KBM-7 (cell line): ENCODE measurements at regions not wholly inside any gene's neighbourhood (a gene's known extent, or its start where the extent isn't known, plus 50 kb on each side); places are given as distances from the start of the nearest gene placed in this dataset.
"Not testable (repeated sequence)": the region's sequence is repeated elsewhere in the genome, so short reads cannot be mapped to it uniquely, and the experiment has no call there.

Source experiments
- DNase-seq: peaks from one replicate; pipeline ENCODE4 v3.0.0-alpha.2; 2015
- in situ Hi-C: fragments of 300-500 bp; cut with MboI; formaldehyde crosslinking; loops from 2 replicates; pipeline ENCODE4 v1.14.3; 2020; ENCODE audit warnings: low sequenced_read_pairs, low pct_unique_long_range_greater_than_20kb, mixed read lengths

DNA sequence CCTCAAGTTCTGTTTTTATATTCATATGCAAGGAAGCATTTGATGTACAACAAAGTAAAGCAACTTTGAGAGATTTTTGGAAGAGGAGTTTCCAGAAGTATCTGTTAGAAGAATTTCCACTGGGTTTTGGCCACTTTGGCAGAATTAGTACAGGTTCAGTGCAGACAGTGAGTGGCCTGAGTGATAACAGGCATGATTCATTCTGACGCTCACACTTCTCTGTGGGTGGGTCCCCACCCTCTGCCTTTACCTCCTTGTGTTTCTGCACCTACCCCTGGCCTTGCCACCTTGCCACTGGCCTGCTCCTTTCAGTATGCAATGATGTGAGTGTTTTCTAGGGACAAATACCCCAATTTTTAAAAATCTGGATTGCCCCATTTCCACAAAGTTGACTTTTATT, 65.1 kb upstream of the PAX8 start:
- DNase-seq, in situ Hi-C loops: not testable (repeated sequence)

DNA sequence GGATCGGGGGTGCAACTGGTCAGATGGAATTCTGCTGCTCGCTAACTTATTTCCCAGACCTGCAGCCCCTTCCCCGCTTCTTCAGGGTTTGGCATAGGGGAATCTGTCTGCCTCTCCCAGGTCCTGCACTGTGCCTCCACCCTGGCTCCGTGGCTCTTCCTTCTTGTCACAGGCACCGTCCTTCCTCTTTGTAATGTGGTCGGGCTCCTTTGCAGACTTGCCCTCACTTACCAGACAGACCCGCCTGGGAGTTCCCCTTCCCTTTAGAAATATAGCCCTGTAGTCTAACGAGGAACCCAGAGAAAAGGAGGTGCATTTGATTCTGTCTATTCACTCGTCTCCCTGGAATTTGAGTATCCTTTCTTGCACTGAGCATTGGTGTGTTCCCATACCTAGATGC, 63.9 kb upstream of the PAX8 start:
- in situ Hi-C loops = no loop called here
- DNase-seq = peak; percentile 79

DNA sequence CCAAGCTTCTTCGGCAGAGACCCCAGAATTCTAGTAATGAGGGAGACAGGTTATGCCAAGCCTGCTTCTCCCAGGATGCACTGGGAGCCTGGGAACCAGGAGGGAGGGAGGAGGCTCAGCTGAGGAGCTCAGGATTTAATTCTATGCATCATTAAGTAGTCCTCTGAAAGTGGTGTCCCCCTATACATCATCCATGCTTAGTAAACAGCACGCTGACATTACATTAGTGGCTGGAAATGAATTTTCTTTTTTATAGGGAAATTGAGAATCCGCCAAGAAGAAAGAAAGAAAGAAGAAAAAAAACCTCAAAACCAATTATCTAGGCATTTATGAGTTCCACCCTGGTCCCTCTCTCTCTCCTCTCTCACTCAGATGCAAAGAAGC, 63.1 kb upstream of the PAX8 start:
- in situ Hi-C loops, DNase-seq: not testable (repeated sequence)

DNA sequence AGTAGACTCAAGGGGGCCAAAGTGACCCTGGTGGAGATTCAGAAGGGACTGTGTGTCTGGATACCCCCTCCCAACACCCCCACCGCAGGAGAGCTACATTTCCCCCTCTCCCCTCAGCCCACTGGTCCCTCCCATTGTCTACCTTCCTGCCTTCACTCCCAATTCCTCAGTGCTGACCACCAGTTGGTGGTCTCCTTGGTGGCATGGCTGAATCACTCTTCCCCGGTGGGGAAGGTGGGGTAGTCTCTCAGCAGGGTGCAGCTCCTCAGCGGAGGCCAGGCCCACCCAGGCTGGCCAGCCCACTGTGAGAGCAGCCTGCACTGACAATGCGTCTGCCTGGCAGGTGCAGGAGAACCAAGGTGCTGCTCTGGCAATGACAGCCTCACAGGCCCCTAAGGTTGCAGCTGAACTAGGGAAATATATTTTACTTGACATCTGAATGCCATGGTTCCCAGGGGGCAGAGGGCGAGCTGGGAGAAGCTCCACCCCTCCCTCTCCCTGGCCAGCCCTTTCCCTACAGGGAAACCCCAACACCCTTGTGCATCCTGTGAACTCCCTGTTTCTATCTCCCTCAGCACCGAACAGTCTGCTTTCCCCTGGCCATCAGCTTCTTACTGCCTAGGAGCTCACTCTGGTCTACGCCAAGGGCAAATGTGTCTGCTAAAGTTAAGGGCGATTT, 62.6 kb upstream of the PAX8 start:
- no peak for DNase-seq
- in situ Hi-C loops = no loop called here

DNA sequence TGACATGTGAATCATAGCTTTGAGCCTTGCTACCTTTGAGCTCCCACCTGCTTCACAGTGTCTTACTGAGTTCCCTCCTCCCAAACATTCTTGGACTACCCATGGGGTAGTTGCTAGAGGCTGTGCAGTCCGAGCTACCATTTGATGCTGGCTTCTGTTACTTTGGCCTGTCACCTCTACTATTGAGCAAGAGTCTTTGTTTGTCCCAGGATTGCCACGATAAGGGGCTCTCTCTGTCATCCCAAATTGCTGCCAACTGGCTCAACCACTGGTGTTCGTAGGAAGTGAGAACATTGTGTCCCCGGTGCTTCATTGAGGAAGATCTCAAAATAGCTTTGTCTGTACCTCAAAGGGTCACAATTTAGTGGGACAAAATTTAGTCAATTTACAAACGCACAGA, 59.1 kb upstream of the PAX8 start:
- in situ Hi-C loops = no loop called here
- DNase-seq = no peak

DNA sequence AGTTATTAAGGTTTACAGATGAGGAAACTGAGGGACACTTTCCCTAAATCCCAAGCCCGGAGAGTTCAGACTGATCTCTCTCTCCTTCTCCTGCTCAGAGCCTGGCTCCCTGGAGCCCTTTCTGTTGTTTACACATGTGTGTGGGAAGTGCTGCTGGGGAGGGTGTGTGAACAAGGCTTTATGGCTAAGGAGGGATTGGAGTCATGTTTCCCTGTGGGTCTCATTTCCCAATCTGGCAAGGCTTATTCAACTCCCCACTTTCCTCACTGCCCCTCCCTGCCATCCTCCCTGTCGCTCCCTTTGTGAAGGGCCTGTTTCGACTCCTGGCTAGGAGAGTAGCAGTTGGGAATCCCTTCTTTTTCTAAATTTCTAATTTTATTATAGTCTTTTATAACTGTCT, 57.3 kb upstream of the PAX8 start:
- in situ Hi-C loops = not testable (repeated sequence)

DNA sequence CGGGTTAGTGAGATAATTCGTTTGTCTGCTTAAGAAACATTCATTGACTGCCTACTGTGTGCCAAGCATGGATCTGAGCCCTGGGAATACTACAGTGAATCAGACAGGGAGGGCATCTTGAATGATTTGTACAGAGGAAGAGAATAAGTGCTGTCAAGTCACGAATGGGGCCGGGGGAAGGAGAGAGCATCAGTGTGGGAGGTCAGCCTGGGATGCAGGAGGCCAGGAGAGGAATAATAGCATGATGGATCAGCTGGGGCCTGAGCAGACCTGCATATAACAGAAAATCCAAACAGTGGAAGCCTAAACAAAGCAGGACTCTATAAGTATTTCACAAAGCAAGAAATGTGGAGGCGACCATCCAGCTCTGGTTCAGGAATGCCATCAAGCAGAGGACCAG, 55.4 kb upstream of the PAX8 start:
- DNase-seq = no peak

More for the DNA sequence above, 57.3 kb upstream of the PAX8 start:
- not testable (repeated sequence) for DNase-seq

DNA sequence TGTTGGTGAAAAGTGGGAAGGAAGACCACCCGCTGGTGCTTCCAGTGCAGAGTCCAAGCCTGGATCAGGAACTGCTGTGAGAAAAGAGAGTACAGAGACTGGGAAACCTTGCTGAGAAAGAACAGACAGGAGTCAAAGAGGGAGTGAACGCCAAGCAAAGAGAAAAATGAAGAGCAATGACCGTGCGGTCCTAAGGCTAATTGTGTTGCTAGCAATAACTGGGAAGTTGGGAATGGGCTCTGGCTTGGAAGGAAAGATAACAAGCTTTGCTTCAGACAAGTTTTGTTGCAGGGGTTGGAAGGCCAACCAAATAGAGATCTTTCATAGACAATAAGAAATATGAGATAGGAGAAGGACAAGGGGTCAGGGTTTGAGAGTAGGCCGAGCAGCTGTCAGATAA, 55.0 kb upstream of the PAX8 start:
- in situ Hi-C loops, DNase-seq: not testable (repeated sequence)

More for the DNA sequence above, 55.4 kb upstream of the PAX8 start:
- in situ Hi-C loops = no loop called here

DNA sequence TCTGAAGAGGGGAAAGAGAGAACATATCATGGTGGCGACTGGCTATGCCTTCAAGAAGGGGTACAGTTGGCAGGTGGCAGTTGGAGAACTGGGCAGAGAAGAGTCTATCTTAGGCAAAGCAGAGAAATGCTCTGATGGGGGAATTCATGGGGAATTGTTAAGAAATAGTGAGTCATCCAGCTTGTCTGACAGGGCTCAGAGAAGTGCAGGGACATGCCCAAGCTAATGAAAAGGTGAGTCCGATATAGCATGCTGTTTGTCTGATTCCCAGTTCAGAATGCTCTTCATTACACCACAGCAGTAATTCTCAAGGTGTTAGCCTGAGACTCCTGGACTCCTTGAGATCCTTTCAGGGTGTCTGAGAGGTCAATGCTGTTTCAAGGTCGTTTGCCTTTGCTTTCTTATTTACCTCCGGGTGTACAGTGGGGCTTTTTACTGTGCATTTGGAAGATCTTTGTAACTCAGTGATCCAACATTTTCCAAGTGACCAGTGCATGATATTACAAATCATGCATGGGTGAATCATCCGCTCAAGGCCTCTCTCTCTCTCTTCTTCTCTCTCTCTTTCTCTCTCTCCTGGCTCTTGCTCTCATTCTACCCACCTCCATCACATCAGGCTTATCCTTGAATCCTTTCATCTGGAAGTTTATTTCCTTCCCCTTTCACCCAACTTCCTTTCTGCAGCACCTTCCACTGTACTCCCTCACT, 51.5 kb upstream of the PAX8 start:
- in situ Hi-C loops, DNase-seq: not testable (repeated sequence)

DNA sequence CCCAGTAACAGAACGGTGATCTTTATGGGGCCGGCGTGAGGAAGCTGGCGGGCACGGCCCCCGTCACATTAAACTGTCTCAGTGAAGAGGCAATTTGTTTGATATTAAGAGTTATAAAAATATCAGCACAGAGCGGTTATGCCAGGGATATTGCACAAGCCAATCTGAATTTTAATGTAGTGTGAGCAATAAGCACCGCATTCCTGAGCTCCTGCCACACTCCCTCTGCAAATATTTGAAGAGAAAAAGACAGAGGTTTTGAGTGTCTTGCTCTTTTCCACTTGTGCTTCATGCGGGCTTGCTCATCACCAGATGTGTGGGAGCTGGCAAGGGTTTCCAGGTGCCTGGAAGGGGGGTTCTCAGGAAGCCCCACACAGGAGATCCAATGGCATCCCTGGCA, 50.3 kb upstream of the PAX8 start:
- DNase-seq, in situ Hi-C loops: not testable (repeated sequence)

DNA sequence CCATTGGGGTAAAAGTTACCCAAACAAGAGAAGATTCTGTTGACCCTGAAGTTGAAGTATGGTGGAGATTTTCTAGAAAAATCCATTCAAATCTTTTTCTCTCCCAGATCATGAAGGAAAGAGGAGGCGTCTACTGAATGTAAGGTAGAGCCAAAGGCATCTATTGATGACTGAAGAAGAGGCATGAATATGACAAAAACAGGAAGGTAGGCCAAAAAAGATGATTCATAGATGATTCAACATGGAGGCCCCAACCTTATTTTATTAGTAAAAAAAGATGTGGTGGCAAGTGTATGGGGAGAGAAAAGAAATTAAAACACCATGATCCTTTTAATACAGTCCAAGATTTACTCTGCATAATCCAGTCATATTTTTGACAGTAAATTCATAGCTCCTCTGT, 49.9 kb upstream of the PAX8 start:
- DNase-seq, in situ Hi-C loops: not testable (repeated sequence)
